ENCODE measurements at regions not wholly inside any gene's neighbourhood (a gene's known extent, or its start where the extent isn't known, plus 50 kb on each side); places are given as distances from the start of the nearest gene placed in this dataset.

DNA sequence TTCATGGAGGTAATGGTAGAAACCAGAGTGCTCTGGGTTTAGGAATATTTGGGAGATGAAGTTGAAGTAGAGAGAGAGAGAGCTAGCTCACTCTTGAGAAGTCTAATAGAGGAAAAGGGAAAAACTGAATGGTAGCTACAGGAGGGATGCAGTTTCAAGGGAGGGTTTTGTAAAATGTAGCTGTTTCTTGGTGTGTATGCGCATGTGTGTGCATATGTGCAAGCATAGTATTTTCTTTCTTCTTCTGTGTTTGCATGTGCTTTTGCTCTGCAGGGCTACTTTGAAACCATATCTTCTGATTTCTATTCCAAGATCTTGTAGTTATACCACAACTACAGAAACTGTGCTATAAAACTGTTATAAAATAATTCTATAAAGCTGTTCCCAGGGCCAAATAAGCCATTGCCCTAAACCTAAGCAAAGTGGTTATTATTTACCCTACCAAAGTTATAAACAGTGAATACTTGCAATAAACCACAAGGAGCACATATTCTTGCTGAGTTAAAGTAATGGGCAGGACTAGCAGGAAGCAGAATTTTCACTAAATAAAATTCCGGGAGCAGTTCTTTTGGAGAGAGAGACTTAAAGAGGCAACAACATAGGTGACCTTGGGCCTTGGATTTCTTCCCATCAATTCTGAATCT, 145.3 kb upstream of the ZNF521 start:
- Histone ChIP-seq H3K4me3 (ENCODE audit: low read depth, low read length) (no peak overlapping the region), H3K4me1 (no peaks in the 10 kb centered on the region), H3K27me3 (no peaks in the 10 kb centered on the region), H3K36me3 (no peaks in the 10 kb centered on the region), H3K9me3 (no peaks in the 10 kb centered on the region)
- TF ChIP-seq, protein P1, sequence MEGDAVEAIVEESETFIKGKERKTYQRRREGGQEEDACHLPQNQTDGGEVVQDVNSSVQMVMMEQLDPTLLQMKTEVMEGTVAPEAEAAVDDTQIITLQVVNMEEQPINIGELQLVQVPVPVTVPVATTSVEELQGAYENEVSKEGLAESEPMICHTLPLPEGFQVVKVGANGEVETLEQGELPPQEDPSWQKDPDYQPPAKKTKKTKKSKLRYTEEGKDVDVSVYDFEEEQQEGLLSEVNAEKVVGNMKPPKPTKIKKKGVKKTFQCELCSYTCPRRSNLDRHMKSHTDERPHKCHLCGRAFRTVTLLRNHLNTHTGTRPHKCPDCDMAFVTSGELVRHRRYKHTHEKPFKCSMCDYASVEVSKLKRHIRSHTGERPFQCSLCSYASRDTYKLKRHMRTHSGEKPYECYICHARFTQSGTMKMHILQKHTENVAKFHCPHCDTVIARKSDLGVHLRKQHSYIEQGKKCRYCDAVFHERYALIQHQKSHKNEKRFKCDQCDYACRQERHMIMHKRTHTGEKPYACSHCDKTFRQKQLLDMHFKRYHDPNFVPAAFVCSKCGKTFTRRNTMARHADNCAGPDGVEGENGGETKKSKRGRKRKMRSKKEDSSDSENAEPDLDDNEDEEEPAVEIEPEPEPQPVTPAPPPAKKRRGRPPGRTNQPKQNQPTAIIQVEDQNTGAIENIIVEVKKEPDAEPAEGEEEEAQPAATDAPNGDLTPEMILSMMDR (IDR thresholded peaks at IDR 0.05; ENCODE audit: low read depth, low read length) = no peak
- DNase-seq = no peak

DNA sequence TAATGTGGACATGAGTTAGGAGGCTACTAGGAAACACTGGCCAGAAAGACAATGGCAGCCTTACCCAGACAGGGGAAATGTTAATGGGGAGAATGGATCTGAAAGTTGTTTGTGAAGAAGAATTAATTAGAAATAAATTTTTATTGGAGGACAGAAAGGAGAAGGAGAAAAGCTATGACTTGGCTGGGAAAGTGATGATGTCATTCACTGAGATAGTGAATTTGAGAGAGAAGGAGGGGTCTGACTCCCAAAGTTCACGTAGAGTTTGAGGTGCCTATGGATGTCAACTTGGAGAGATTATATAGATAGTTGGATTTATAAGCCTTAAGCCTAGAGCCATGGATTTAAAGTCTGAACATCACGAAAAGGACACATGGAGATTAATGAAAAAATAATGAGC, 144.6 kb upstream of the ZNF521 start:
- Histone ChIP-seq H3K9me3 (no peaks in the 10 kb centered on the region), H3K36me3 (no peaks in the 10 kb centered on the region), H3K4me1 (no peaks in the 10 kb centered on the region), H3K27me3 (no peaks in the 10 kb centered on the region), H3K4me3 (ENCODE audit: low read depth, low read length) (no peak overlapping the region)
- TF ChIP-seq, protein P1 (IDR thresholded peaks at IDR 0.05; ENCODE audit: low read depth, low read length) = no peak
- DNase-seq = no peak

DNA sequence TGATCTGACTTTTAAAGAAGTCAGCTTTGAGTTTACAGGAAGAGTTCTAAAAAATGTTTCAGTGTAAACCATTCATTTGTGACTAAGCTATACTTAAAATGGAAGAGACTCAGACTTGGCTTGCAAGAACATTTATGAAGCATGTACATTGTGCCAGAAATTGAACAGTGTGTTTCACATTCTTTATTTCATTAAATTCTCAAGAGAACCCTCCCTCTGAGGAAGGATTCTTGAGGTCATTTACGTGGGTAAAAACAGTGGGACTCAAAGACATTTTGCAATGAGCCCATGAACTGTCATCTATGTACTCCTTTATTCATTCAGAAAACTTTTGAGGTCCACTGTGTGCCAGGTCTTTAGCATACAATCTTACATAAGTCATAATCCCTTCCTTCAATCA, 143.6 kb upstream of the ZNF521 start:
- Histone ChIP-seq H3K4me1 (no peaks in the 10 kb centered on the region), H3K9me3 (no peaks in the 10 kb centered on the region), H3K36me3 (no peaks in the 10 kb centered on the region), H3K4me3 (ENCODE audit: low read depth, low read length) (no peak overlapping the region), H3K27me3 (no peaks in the 10 kb centered on the region)
- no peak for DNase-seq
- TF ChIP-seq, protein P1 (IDR thresholded peaks at IDR 0.05; ENCODE audit: low read depth, low read length) = no peak

DNA sequence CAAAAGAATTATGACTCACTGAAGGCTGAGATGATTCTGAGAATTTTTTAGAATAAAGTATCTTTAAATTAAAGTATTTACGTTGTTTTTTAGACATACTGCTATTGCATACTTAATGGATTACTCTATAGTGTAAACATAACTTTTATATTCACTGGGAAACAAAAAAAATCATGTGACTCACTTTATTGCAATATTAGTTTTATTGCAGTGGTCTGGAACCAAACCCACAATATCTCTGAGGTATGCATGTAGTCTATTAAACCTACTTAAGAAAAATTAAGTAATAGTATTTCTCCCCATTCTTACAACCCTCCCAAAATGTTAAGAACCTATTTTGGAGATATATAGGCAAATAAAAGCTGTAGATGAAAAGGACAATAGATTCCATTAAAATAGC, 142.9 kb upstream of the ZNF521 start:
- TF ChIP-seq, protein P1 (IDR thresholded peaks at IDR 0.05; ENCODE audit: low read depth, low read length) = no peak
- no peaks in the 10 kb centered on the region for H3K27me3 ChIP-seq
- no peaks in the 10 kb centered on the region for H3K36me3 ChIP-seq
- no peaks in the 10 kb centered on the region for H3K9me3 ChIP-seq
- H3K4me1 ChIP-seq = no peaks in the 10 kb centered on the region
- DNase-seq = no peak
- H3K4me3 ChIP-seq (ENCODE audit: low read depth, low read length) = no peak overlapping the region

DNA sequence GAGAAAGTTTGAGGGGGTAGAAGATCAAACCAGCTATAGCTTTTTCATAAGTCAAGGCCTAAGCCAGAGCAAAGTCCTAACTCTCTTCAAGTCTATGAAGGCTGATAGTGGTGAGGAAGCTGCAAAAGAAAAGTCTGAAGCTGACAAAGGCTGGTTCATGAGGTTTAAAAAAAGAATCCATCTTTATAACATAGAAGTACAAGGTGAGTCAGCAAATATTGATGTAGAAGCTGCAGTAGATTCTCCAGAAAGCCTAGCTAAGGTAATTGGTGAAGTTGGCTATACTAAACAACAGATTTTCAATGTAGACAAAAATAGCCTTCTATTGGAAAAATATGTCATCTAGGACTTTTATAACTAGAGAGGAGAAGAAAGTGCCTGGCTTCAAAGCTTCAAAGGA, 141.4 kb upstream of the ZNF521 start:
- DNase-seq = no peak
- Histone ChIP-seq H3K27me3 (no peaks in the 10 kb centered on the region), H3K9me3 (no peaks in the 10 kb centered on the region), H3K36me3 (no peaks in the 10 kb centered on the region), H3K4me3 (ENCODE audit: low read depth, low read length) (no peak overlapping the region), H3K4me1 (no peaks in the 10 kb centered on the region)
- TF ChIP-seq, protein P1 (IDR thresholded peaks at IDR 0.05; ENCODE audit: low read depth, low read length) = no peak

DNA sequence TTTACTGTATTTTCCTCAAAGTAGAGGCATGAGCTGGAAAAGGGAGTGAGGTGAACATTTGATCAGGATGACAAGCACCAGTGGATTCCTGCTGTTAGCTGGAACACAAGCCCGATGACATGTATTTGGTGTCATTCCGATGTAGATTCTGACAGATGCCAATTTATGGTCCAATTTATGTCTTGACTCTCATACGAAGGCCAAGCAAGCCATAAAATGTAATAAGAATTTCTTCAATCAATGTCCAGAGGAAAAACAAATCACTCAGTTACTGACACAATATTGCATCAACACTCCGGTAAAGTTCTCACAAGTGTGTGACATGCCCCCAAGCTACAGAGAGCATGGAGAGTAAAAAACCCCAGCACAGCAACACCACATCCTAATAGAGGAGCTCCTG, 138.3 kb upstream of the ZNF521 start:
- no peaks in the 10 kb centered on the region for H3K9me3 ChIP-seq
- H3K27me3 ChIP-seq = no peaks in the 10 kb centered on the region
- DNase-seq = no peak
- H3K36me3 ChIP-seq = no peaks in the 10 kb centered on the region
- no peak overlapping the region for H3K4me3 ChIP-seq (ENCODE audit: low read depth, low read length)
- no peaks in the 10 kb centered on the region for H3K4me1 ChIP-seq
- TF ChIP-seq, protein P1 (IDR thresholded peaks at IDR 0.05; ENCODE audit: low read depth, low read length) = no peak
